ACC112 (cell line): ENCODE measurements at regions not wholly inside any gene's neighbourhood (a gene's known extent, or its start where the extent isn't known, plus 50 kb on each side); places are given as distances from the start of the nearest gene placed in this dataset.

Experiments used
- H2AFZ ChIP-seq: fragments of 200-600 bp; sonication (generic); one replicate; pipeline ENCODE4 v1.6.0; 2017; ENCODE audit warnings: antibody characterized with exemption, low read length; ENCODE audit not compliant: unreplicated experiment
- H3K27ac ChIP-seq: fragments of 200-600 bp; sonication (generic); 2 replicates; pipeline ENCODE4 v1.5.1; 2014; ENCODE audit warnings: low read depth, mild to moderate bottlenecking, antibody characterized with exemption, low read length, moderate library complexity
- H3K27me3 ChIP-seq: fragments of 200-600 bp; sonication (generic); 2 replicates; pipeline ENCODE4 v1.6.1; 2014; ENCODE audit warnings: mild to moderate bottlenecking, antibody characterized with exemption, low read length, moderate library complexity, mixed read lengths; ENCODE audit not compliant: insufficient read depth
- H3K36me3 ChIP-seq: fragments of 200-600 bp; sonication (generic); 2 replicates; pipeline ENCODE4 v1.6.1; 2016; ENCODE audit warnings: mild to moderate bottlenecking, antibody characterized with exemption, low read length, moderate library complexity, mixed read lengths; ENCODE audit not compliant: insufficient read depth
- H3K4me1 ChIP-seq: fragments of 200-600 bp; sonication (generic); one replicate; pipeline ENCODE4 v1.6.1; 2016; ENCODE audit warnings: low read length, mixed read lengths; ENCODE audit not compliant: insufficient read depth, unreplicated experiment, control insufficient read depth
- H3K4me3 ChIP-seq: fragments of 200-600 bp; sonication (generic); 2 replicates; pipeline ENCODE4 v1.5.1; 2014; ENCODE audit warnings: mild to moderate bottlenecking, low read depth, low read length
- H3K79me2 ChIP-seq: fragments of 200-600 bp; sonication (generic); one replicate; pipeline ENCODE4 v1.6.0; 2016; ENCODE audit warnings: low read length; ENCODE audit not compliant: control insufficient read depth, unreplicated experiment, insufficient read depth

- Histone ChIP-seq H3K27me3 (no peaks in the 10 kb centered on the region), H3K4me3 (no peak overlapping the region), H3K36me3 (no peaks in the 10 kb centered on the region), H3K27ac (no peak overlapping the region), H2AFZ (peak overlapping the region; percentile 53), H3K79me2 (no peaks in the 10 kb centered on the region), H3K4me1 (no peaks in the 10 kb centered on the region)
Observed at GRCh38 chr2:40957508-40957907, 505.6 kb upstream of the SLC8A1 start.

GRCh38 chr2:40962026-40962425 is 510.1 kb upstream of the SLC8A1 start:
- Histone ChIP-seq H3K27me3 (no peaks in the 10 kb centered on the region), H3K4me3 (no peak overlapping the region), H3K27ac (no peak overlapping the region), H3K79me2 (no peaks in the 10 kb centered on the region), H3K36me3 (no peaks in the 10 kb centered on the region), H2AFZ (no peak overlapping the region), H3K4me1 (no peaks in the 10 kb centered on the region)

- Histone ChIP-seq H3K27me3 (no peaks in the 10 kb centered on the region), H3K79me2 (no peaks in the 10 kb centered on the region), H3K27ac (no peak overlapping the region), H3K4me1 (no peaks in the 10 kb centered on the region), H3K36me3 (no peaks in the 10 kb centered on the region), H2AFZ (no peak overlapping the region), H3K4me3 (no peak overlapping the region)
Observed at GRCh38 chr2:40964509-40965250, 512.8 kb upstream of the SLC8A1 start.

- H3K79me2 ChIP-seq = no peaks in the 10 kb centered on the region
- no peaks in the 10 kb centered on the region for H3K36me3 ChIP-seq
- no peaks in the 10 kb centered on the region for H3K27me3 ChIP-seq
- no peaks in the 10 kb centered on the region for H3K4me1 ChIP-seq
- no peak overlapping the region for H2AFZ ChIP-seq
- H3K4me3 ChIP-seq = no peak overlapping the region
- no peak overlapping the region for H3K27ac ChIP-seq
Observed at GRCh38 chr2:40967451-40967850, 515.6 kb upstream of the SLC8A1 start.

- Histone ChIP-seq H3K4me1 (no peaks in the 10 kb centered on the region), H3K4me3 (no peak overlapping the region)
Observed at GRCh38 chr2:40975151-40975550, 523.3 kb upstream of the SLC8A1 start.

GRCh38 chr2:40997362-40997761 is 545.5 kb upstream of the SLC8A1 start:
- H3K4me1 ChIP-seq = no peaks in the 10 kb centered on the region
- no peaks in the 10 kb centered on the region for H3K27me3 ChIP-seq
- no peak overlapping the region for H2AFZ ChIP-seq
- no peaks in the 10 kb centered on the region for H3K79me2 ChIP-seq
- no peaks in the 10 kb centered on the region for H3K36me3 ChIP-seq
- no peak overlapping the region for H3K4me3 ChIP-seq
- no peak overlapping the region for H3K27ac ChIP-seq

More at GRCh38 chr2:40975151-40975550, 523.3 kb upstream of the SLC8A1 start:
- no peak overlapping the region for H3K27ac ChIP-seq
- H3K36me3 ChIP-seq = no peaks in the 10 kb centered on the region
- H3K27me3 ChIP-seq = no peaks in the 10 kb centered on the region
- H2AFZ ChIP-seq = no peak overlapping the region
- no peaks in the 10 kb centered on the region for H3K79me2 ChIP-seq

- H3K79me2 ChIP-seq = no peaks in the 10 kb centered on the region
- H3K36me3 ChIP-seq = no peaks in the 10 kb centered on the region
- H3K27ac ChIP-seq = no peak overlapping the region
- H3K4me1 ChIP-seq = no peaks in the 10 kb centered on the region
- no peak overlapping the region for H3K4me3 ChIP-seq
- H3K27me3 ChIP-seq = no peaks in the 10 kb centered on the region
- no peak overlapping the region for H2AFZ ChIP-seq
Observed at GRCh38 chr2:41000374-41000773, 548.5 kb upstream of the SLC8A1 start.

GRCh38 chr2:41000906-41001305 is 549.0 kb upstream of the SLC8A1 start:
- no peak overlapping the region for H2AFZ ChIP-seq
- H3K4me1 ChIP-seq = no peaks in the 10 kb centered on the region
- H3K27me3 ChIP-seq = no peaks in the 10 kb centered on the region
- H3K27ac ChIP-seq = no peak overlapping the region
- H3K4me3 ChIP-seq = no peak overlapping the region
- H3K79me2 ChIP-seq = no peaks in the 10 kb centered on the region
- no peaks in the 10 kb centered on the region for H3K36me3 ChIP-seq

- H3K79me2 ChIP-seq = no peaks in the 10 kb centered on the region
- H3K27me3 ChIP-seq = no peaks in the 10 kb centered on the region
- no peak overlapping the region for H3K4me3 ChIP-seq
- no peak overlapping the region for H3K27ac ChIP-seq
- no peak overlapping the region for H2AFZ ChIP-seq
- no peaks in the 10 kb centered on the region for H3K4me1 ChIP-seq
- no peaks in the 10 kb centered on the region for H3K36me3 ChIP-seq
Observed at GRCh38 chr2:41004700-41005099, 552.8 kb upstream of the SLC8A1 start.

- Histone ChIP-seq H2AFZ (no peak overlapping the region), H3K36me3 (no peaks in the 10 kb centered on the region), H3K27me3 (no peaks in the 10 kb centered on the region), H3K4me3 (no peak overlapping the region), H3K27ac (no peak overlapping the region), H3K4me1 (no peaks in the 10 kb centered on the region), H3K79me2 (no peaks in the 10 kb centered on the region)
Observed at GRCh38 chr2:41020358-41020757, 568.5 kb upstream of the SLC8A1 start.

GRCh38 chr2:41024816-41025215 is 572.9 kb upstream of the SLC8A1 start:
- Histone ChIP-seq H3K27me3 (no peaks in the 10 kb centered on the region), H3K4me3 (no peak overlapping the region), H3K79me2 (no peaks in the 10 kb centered on the region), H3K36me3 (no peaks in the 10 kb centered on the region), H2AFZ (no peak overlapping the region), H3K27ac (no peak overlapping the region), H3K4me1 (no peaks in the 10 kb centered on the region)
